ENCODE measurements at regions not wholly inside any gene's neighbourhood (a gene's known extent, or its start where the extent isn't known, plus 50 kb on each side); places are given as distances from the start of the nearest gene placed in this dataset.

DNA sequence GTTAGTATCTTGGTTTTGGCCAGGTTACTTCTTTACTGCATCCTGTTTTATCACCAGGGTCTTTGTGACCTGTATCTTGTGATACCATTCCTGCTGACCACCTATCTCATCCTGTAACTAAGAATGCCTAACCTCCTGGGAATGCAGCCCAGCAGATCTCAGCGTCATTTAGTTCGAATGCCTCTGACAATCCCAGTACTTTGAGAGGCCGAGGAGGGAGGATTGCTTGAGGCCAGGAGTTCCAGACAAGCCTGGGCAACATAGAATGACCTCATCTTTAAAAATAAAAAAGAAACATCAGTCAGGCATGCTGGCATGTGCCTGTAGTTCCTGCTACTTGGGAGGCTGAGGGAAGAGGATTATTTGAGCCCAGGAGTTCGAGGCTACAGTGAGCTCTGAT, 206.5 kb downstream of the SUDS3 start:
- TF ChIP-seq POLR2A (IDR thresholded peaks at IDR 0.05; ENCODE audit: low read depth) (no peak), EP300 (IDR thresholded peaks at IDR 0.05) (no peak), POLR2AphosphoS5 (IDR thresholded peaks at IDR 0.05) (no peak)
- TF ChIP-seq, protein P1, sequence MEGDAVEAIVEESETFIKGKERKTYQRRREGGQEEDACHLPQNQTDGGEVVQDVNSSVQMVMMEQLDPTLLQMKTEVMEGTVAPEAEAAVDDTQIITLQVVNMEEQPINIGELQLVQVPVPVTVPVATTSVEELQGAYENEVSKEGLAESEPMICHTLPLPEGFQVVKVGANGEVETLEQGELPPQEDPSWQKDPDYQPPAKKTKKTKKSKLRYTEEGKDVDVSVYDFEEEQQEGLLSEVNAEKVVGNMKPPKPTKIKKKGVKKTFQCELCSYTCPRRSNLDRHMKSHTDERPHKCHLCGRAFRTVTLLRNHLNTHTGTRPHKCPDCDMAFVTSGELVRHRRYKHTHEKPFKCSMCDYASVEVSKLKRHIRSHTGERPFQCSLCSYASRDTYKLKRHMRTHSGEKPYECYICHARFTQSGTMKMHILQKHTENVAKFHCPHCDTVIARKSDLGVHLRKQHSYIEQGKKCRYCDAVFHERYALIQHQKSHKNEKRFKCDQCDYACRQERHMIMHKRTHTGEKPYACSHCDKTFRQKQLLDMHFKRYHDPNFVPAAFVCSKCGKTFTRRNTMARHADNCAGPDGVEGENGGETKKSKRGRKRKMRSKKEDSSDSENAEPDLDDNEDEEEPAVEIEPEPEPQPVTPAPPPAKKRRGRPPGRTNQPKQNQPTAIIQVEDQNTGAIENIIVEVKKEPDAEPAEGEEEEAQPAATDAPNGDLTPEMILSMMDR (IDR thresholded peaks at IDR 0.05), result no peak
- 77% methylated on average over 4 of the region's 4 CpGs for WGBS
- intact Hi-C loops (cut with DNase I), result no loop called here
- Histone ChIP-seq H3K27ac (replicated peaks in 1 of 4) (no peak overlapping the region), H3K9me3 (peaks cover 0 to 11% (median 10%) of the 10 kb centered on the region in 4 donors), H3K4me1 (no peaks in the 10 kb centered on the region), H3K36me3 (no peaks in the 10 kb centered on the region), H3K27me3 (no peaks in the 10 kb centered on the region), H3K4me3 (no peak overlapping the region)
- peak; percentile 45 for DNase-seq (ENCODE audit: extremely low spot score)

DNA sequence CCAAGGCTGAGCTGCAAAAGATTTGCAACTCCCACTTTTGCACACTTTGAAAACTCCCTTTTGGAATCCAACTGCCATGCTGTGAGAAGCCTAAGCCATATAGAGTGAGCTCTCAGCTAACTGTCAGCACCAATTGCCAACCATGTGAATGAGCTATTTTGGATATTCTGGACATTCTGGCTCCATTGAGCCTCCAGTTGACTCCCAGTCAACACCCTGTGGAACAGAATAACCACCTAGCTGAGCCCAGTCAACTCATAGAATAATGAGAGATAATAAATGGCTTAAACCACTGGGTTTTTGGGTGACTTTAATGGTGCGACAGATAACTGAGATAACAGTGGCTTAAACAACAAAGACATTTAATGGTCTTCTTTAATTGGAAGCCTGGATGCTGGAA, 210.1 kb downstream of the SUDS3 start:
- no peak for DNase-seq (ENCODE audit: extremely low spot score)
- 87% methylated on average over 1 of the region's 1 CpG for WGBS
- no peaks in the 10 kb centered on the region for H3K36me3 ChIP-seq
- H3K27ac ChIP-seq (replicated peaks in 1 of 4), result no peak overlapping the region
- no peak for TF ChIP-seq POLR2AphosphoS5 (IDR thresholded peaks at IDR 0.05)
- TF ChIP-seq, protein P1 (IDR thresholded peaks at IDR 0.05), result no peak
- TF ChIP-seq POLR2A (IDR thresholded peaks at IDR 0.05; ENCODE audit: low read depth), result no peak
- TF ChIP-seq EP300 (IDR thresholded peaks at IDR 0.05), result no peak
- H3K9me3 ChIP-seq, result peaks cover 0 to 11% (median 10%) of the 10 kb centered on the region in 4 donors
- intact Hi-C loops (cut with DNase I), result no loop called here
- H3K4me1 ChIP-seq, result no peaks in the 10 kb centered on the region
- H3K4me3 ChIP-seq, result no peak overlapping the region
- H3K27me3 ChIP-seq, result peaks cover 0 to 9% (median 0%) of the 10 kb centered on the region in 4 donors

DNA sequence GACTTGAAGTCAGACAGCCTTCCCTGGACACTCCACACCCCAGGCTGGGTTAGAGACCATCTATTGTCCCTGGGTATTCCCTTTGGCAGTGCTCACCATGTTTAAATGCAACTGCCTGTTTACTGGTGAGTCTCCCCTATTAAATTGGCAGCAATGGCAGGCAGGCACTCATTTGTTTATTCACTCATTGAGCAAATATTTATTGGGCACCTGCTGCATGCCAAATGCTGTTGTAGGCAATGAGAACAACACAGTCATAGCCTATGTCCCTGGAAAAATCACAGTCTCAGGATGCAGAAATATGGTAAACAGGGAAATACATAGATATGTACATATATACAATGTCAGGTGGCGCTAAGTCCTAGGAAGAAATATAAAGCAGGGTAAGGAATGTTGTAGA, 212.8 kb downstream of the SUDS3 start:
- intact Hi-C loops (cut with DNase I), result no loop called here
- no peaks in the 10 kb centered on the region for H3K4me1 ChIP-seq

DNA sequence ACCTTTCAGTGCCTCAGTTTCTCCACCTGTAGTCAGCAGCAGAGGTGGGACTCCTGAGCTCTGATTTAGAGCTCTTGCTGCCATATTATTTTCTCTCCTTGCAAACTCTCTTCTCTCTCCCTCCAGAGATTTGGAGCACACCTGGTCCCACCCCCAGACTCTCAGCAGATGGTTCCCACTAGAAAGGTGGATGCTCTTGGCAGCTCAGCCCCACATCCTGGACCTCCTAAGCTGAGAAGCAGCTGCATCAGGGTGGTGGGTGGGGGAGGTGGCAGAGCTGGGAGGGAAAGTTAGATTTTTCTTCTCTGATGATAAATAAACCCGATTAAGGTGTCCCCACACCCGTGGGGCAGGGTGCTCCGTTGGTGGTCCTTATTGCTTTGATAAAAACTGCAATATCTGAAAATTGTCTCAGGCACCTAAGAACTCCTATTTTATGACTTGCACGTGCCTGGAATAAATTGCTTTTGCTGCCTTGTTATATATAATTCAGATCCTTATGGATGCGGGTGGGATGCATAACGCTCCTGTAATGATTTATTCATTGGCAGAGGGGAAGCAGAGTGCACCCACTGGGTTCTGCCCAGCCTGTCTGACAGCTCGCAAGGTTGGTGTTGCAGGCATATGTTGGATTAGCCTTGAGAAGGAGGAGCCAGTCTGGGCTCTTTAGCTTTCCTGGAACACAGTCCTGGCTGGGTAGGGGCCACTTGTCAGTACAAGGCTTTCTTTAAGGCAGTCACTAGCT, 214.2 kb downstream of the SUDS3 start:
- Histone ChIP-seq H3K4me3 (no peak overlapping the region), H3K36me3 (no peaks in the 10 kb centered on the region), H3K4me1 (no peaks in the 10 kb centered on the region), H3K27ac (replicated peaks in 1 of 4) (no peak overlapping the region), H3K27me3 (peaks cover 0 to 9% (median 0%) of the 10 kb centered on the region in 4 donors), H3K9me3 (peaks cover 0 to 11% (median 10%) of the 10 kb centered on the region in 4 donors)
- DNase-seq (ENCODE audit: extremely low spot score), result no peak
- 60% methylated on average over 7 of the region's 7 CpGs for WGBS
- intact Hi-C loops (cut with DNase I), result no loop called here
- TF ChIP-seq, protein P1 (IDR thresholded peaks at IDR 0.05), result no peak
- TF ChIP-seq POLR2AphosphoS5 (IDR thresholded peaks at IDR 0.05), result no peak
- no peak for TF ChIP-seq POLR2A (IDR thresholded peaks at IDR 0.05; ENCODE audit: low read depth)
- TF ChIP-seq EP300 (IDR thresholded peaks at IDR 0.05), result no peak

More for the DNA sequence above, 212.8 kb downstream of the SUDS3 start:
- peaks cover 0 to 11% (median 10%) of the 10 kb centered on the region in 4 donors for H3K9me3 ChIP-seq
- H3K27ac ChIP-seq (replicated peaks in 1 of 4), result no peak overlapping the region
- H3K4me3 ChIP-seq, result no peak overlapping the region
- peaks cover 0 to 9% (median 0%) of the 10 kb centered on the region in 4 donors for H3K27me3 ChIP-seq
- no peak for DNase-seq (ENCODE audit: extremely low spot score)
- TF ChIP-seq POLR2A (IDR thresholded peaks at IDR 0.05; ENCODE audit: low read depth), result no peak
- no peak for TF ChIP-seq POLR2AphosphoS5 (IDR thresholded peaks at IDR 0.05)
- TF ChIP-seq, protein P1 (IDR thresholded peaks at IDR 0.05), result no peak
- no peak for TF ChIP-seq EP300 (IDR thresholded peaks at IDR 0.05)
- H3K36me3 ChIP-seq, result no peaks in the 10 kb centered on the region
- WGBS, result 79% methylated on average over 1 of the region's 1 CpG
